ENCODE measurements at regions not wholly inside any gene's neighbourhood (a gene's known extent, or its start where the extent isn't known, plus 50 kb on each side); places are given as distances from the start of the nearest gene placed in this dataset.

- H3K27ac ChIP-seq: no peak overlapping the region
- no peak overlapping the region for H3K4me2 ChIP-seq
- no peaks in the 10 kb centered on the region for H3K9me3 ChIP-seq (ENCODE audit: insufficient read depth, low read depth)
- DNase-seq: no peak
- no peaks in the 10 kb centered on the region for H3K4me1 ChIP-seq (replicated peaks; ENCODE audit: insufficient read depth)
- intact Hi-C loops (cut with micrococcal nuclease; ENCODE audit: unreplicated experiment): no loop called here
- no peak overlapping the region for H2AFZ ChIP-seq
- no peaks in the 10 kb centered on the region for H4K20me1 ChIP-seq (ENCODE audit: insufficient read depth)
- no peaks in the 10 kb centered on the region for H3K9me2 ChIP-seq (ENCODE audit: insufficient read depth)
- no peaks in the 10 kb centered on the region for H3K36me3 ChIP-seq (ENCODE audit: low read depth)
- no peak overlapping the region for H3K4me3 ChIP-seq
- POLR2A ChIA-PET (ENCODE audit: unreplicated experiment): no interaction called here
- H3F3A ChIP-seq (ENCODE audit: insufficient read depth, low read depth): no peaks in the 10 kb centered on the region
- no TSS peak for BruUV-seq (replicated peaks)
- CTCF ChIA-PET: no interaction called here
- TF ChIP-seq, protein P1, sequence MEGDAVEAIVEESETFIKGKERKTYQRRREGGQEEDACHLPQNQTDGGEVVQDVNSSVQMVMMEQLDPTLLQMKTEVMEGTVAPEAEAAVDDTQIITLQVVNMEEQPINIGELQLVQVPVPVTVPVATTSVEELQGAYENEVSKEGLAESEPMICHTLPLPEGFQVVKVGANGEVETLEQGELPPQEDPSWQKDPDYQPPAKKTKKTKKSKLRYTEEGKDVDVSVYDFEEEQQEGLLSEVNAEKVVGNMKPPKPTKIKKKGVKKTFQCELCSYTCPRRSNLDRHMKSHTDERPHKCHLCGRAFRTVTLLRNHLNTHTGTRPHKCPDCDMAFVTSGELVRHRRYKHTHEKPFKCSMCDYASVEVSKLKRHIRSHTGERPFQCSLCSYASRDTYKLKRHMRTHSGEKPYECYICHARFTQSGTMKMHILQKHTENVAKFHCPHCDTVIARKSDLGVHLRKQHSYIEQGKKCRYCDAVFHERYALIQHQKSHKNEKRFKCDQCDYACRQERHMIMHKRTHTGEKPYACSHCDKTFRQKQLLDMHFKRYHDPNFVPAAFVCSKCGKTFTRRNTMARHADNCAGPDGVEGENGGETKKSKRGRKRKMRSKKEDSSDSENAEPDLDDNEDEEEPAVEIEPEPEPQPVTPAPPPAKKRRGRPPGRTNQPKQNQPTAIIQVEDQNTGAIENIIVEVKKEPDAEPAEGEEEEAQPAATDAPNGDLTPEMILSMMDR (conservative IDR thresholded peaks at IDR 0.05): no peak
- TF ChIP-seq EZH2 (IDR thresholded peaks at IDR 0.05; ENCODE audit: low read depth): no peak
- no peaks in the 10 kb centered on the region for H3K79me2 ChIP-seq (ENCODE audit: low read depth)
- H3K27me3 ChIP-seq (ENCODE audit: insufficient read depth, low read depth): no peaks in the 10 kb centered on the region
These were observed 125.2 kb upstream of the ESR1 start for GRCh38 chr6:151682251-151682650.

DNA sequence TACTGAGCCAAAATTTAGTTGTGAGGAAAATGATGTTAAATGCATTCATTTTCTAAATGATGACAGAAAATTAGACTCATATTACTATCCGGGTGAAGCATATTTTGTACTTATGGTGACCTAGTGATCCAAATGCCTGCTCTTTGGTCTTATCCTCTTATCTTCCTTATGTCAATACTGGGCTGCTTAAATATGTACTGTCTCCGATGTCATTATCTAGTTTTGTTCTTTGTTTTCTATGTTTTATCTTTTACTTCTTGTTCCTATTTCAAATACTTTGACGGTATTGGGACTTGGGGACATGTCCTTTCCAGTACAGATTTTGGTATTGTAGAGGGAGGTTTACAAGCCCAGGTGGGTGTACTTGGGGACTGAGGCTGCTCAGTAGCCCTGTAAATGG lies 124.6 kb upstream of the ESR1 start:
- no peak for DNase-seq

DNA sequence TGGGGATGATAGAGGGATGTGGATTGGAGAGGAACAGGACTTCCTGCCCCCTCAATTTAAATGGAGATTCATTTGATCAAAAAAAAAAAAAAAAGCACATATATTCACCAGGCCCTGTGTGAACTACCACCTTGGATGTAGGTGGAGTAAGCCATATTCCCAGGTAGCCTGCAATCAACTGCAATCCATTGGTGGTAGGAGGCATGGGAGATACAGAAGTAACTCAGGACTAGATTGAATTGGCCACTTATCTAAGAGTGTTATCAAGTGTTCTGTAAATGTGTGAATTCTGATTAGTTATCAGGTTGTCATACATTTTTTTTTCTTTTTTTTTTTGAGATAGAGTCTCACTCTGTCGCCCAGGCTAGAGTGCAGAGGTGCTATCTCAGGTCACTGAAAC lies 124.1 kb upstream of the ESR1 start:
- no peaks in the 10 kb centered on the region for H3K36me3 ChIP-seq (ENCODE audit: low read depth)
- H3K27ac ChIP-seq: no peak overlapping the region
- intact Hi-C loops (cut with micrococcal nuclease; ENCODE audit: unreplicated experiment): no loop called here
- H3K79me2 ChIP-seq (ENCODE audit: low read depth): no peaks in the 10 kb centered on the region
- no peaks in the 10 kb centered on the region for H3K9me3 ChIP-seq (ENCODE audit: insufficient read depth, low read depth)
- BruUV-seq (replicated peaks): no TSS peak
- DNase-seq: no peak
- H4K20me1 ChIP-seq (ENCODE audit: insufficient read depth): no peaks in the 10 kb centered on the region
- H3K4me2 ChIP-seq: no peak overlapping the region
- CTCF ChIA-PET: no interaction called here
- no peak overlapping the region for H3K4me3 ChIP-seq
- no peaks in the 10 kb centered on the region for H3K4me1 ChIP-seq (replicated peaks; ENCODE audit: insufficient read depth)
- no peak overlapping the region for H2AFZ ChIP-seq
- TF ChIP-seq EZH2 (IDR thresholded peaks at IDR 0.05; ENCODE audit: low read depth): no peak
- TF ChIP-seq, protein P1 (conservative IDR thresholded peaks at IDR 0.05): no peak
- POLR2A ChIA-PET (ENCODE audit: unreplicated experiment): no interaction called here
- no peaks in the 10 kb centered on the region for H3K27me3 ChIP-seq (ENCODE audit: insufficient read depth, low read depth)
- H3F3A ChIP-seq (ENCODE audit: insufficient read depth, low read depth): no peaks in the 10 kb centered on the region
- H3K9me2 ChIP-seq (ENCODE audit: insufficient read depth): no peaks in the 10 kb centered on the region

More for the DNA sequence above, 124.6 kb upstream of the ESR1 start:
- TF ChIP-seq, protein P1 (conservative IDR thresholded peaks at IDR 0.05): no peak
- no peak for TF ChIP-seq EZH2 (IDR thresholded peaks at IDR 0.05; ENCODE audit: low read depth)
- Histone ChIP-seq H3K27me3 (ENCODE audit: insufficient read depth, low read depth) (no peaks in the 10 kb centered on the region), H4K20me1 (ENCODE audit: insufficient read depth) (no peaks in the 10 kb centered on the region), H3K27ac (no peak overlapping the region), H3K4me1 (replicated peaks; ENCODE audit: insufficient read depth) (no peaks in the 10 kb centered on the region), H3K79me2 (ENCODE audit: low read depth) (no peaks in the 10 kb centered on the region), H3K36me3 (ENCODE audit: low read depth) (no peaks in the 10 kb centered on the region), H3K4me2 (no peak overlapping the region), H2AFZ (no peak overlapping the region), H3F3A (ENCODE audit: insufficient read depth, low read depth) (no peaks in the 10 kb centered on the region), H3K4me3 (no peak overlapping the region), H3K9me3 (ENCODE audit: insufficient read depth, low read depth) (no peaks in the 10 kb centered on the region), H3K9me2 (ENCODE audit: insufficient read depth) (no peaks in the 10 kb centered on the region)
- no TSS peak for BruUV-seq (replicated peaks)
- ChIA-PET CTCF (no interaction called here), POLR2A (ENCODE audit: unreplicated experiment) (no interaction called here)
- intact Hi-C loops (cut with micrococcal nuclease; ENCODE audit: unreplicated experiment): no loop called here

Data from PC-9 (cell line).